NCI-H2196 (cell line): ENCODE measurements at regions not wholly inside any gene's neighbourhood (a gene's known extent, or its start where the extent isn't known, plus 50 kb on each side); places are given as distances from the start of the nearest gene placed in this dataset.
"Not testable (repeated sequence)": the region's sequence is repeated elsewhere in the genome, so short reads cannot be mapped to it uniquely, and the experiment has no call there.

Experiments used
- DNase-seq: peaks from one replicate; lab custom pipeline; 2025; ENCODE audit not compliant: unreplicated experiment; lab: John Stamatoyannopoulos, UW

DNA sequence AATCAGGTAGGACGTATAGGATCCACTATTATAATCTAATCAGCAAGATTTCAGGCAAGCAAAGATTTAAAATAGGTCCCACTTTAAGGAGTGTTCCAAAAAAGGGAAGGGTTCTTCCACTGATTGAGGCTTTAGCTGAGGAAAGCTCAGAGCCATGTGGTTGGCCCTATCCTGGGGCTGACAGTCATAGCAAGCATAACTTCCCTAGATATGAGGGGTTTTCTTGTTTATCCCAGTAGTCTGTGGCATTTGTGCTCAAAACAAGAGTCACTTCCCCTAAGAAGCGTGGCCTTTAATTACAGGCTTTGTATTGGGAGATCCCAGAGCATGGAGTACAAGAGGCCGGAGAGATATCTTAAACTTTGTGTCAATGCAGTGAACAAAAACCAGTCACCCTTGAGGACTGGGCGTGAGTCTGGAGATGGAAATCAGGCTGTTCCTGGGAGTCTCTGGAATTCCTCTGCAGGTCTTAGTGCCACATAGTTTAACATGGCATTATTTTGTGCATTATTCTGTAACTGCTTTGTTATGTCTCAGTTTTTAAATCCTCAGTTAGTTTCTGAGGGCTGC is 136.9 kb upstream of the FBXO11 start:
- no peak for DNase-seq

DNA sequence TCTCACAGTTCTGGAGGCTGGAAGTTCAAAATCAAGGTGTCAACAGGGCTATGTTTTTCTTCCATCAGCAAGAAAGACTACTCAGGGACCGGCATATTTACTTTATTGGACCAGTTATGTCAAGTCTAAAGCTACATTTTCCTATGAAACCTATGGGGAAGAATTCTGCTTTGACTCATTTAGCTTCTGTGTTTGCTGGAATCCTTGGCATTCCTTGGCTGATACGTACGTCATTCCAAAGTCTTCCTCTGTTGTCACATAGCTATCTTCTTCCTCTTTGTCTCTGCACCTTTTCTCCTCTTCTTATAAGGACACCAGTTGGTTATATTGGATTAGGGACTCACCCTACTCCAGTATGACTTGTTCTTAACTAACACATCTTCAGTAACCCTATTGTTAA is 137.4 kb upstream of the FBXO11 start:
- DNase-seq = no peak

DNA sequence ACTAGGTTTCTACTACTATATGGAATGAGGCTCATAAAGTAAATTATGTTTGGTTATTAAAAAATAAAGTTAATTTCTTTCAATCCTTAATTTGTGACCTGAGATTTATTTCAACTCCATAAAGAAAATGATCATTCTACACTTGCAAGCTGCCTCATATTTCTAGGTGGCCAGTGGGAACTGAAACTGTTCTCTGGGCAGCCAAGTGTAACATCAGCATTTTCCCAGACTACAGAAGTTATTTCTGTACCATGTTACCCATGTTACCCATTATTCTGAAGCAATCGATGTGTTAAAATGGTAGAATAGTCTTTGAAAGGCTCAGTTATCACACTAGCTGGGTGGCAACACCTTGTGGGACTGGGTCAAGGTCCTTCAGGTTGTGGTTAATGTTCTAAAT is 139.3 kb upstream of the FBXO11 start:
- no peak for DNase-seq

DNA sequence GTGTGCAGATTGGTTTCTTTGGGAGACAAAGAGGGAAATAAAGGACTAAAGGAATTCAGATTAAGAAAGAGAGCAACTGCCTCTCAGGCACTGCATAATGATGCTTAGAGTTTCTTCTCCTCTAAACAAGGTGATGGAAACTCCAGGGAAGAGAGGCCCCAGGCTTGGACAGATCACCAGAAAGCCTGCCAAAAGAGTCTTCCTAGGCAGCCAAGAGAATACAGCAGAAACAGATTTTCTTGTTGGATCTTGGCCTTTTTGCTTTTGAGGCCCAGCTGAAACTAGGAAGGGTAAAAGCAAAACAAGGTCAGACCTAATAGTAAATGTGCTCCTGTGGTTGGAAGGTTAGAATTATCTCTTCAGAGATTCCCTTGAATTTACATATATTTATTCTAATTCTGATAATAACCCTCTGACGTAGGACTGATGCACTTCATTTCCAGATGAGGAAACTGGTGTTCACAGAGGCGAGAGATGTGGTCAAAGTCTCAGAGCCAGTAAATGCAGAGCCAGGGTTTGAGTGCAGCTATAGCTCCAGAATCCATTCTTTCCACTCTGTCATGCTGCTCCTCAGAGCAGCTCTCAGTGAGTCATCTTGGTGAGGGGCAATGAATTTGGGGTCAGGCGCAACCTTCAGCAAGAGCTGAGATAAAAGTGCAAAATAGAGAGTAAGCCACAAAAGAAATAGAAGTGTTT is 142.3 kb upstream of the FBXO11 start:
- no peak for DNase-seq

DNA sequence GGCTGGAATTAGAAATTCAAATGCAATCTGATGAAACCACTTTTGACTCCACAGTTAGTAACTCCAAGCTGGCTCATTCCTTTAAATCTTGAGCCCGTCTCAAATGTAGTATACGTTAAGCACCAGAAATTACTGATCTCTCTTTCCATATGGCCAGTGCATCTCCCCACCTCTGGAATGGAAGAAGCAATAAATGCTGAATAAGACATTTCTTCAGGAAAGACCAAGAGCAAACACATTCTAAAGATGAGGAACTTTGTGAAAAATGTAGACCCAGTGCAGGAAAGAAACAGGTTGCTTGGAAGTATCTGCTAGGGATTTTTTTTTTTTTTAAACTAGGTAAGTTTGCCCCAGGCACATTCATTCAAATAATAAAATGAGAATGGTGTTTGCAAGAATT is 143.1 kb upstream of the FBXO11 start:
- DNase-seq = no peak

DNA sequence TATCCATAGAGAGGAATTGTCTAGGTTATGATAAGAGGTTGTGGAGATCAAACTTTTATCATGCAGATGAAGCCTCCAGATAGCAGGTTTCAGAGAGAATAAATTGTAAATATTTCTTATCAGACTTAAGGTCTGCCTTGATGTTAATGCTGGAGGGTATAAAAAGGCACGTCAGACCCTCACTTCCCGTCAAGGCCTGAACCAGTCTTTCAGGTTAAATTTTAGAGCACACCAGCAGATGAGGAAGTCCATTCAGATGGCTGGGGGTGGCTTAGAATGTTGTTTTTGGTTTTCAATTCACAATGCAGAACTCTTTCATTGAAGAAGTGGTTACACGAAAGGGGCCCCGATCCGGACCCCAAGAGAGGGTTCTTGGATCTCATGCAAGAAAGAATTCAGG is 144.4 kb upstream of the FBXO11 start:
- no peak for DNase-seq

DNA sequence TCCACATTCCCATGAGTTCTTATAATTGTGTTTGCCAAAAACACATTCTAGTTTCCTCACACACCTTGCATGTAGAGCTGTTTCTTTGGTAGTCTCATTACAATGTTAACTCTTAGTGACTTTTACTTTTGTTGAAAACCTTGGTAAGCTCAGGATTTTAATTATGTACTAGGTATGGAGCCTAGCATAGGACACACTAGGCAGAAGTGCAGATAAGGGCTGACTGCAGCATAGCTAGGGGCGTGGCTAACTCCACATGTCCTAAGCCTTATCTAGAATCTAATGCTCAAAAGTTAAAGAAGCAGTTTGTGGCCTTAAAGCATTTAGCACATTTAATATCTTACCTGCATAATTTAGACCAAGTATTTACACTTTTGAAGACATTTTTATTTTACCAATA is 153.7 kb upstream of the FBXO11 start:
- DNase-seq = no peak

DNA sequence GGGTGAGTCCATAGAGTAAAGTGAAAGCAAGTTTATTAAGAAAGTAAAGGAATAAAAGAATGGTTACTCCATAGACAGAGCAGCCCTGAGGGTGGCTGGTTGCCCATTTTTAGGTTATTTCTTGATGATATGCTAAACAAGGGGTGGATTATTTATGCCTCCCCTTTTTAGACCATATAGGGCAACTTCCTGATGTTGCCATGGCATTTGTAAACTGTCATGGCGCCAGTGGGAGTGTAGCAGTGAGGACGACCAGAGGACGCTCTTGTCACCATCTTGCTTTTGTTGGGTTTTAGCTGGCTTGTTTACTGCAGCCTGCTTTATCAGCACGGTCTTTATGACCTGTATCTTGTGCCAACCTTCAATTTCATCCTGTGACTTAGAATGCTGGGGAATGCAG is 155.4 kb upstream of the FBXO11 start:
- not testable (repeated sequence) for DNase-seq

DNA sequence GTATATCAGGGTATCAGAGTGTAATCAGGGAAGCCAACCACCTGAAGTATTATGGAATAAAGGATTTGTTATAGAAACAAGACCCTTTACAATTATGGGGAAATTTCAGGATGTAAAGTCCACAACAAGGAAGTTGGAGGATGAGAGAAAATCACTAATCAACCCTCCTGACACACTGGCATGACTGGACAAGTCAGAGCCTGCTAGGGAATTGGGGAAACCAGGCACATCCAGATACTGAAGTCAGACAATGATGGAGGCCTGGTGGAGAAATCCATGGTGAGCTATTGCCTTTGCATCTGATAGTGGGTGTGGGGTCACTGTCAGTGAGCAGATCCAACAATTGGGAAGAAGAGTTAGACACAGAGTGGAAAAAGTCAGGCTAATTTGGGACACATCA is 158.8 kb upstream of the FBXO11 start:
- DNase-seq = no peak

DNA sequence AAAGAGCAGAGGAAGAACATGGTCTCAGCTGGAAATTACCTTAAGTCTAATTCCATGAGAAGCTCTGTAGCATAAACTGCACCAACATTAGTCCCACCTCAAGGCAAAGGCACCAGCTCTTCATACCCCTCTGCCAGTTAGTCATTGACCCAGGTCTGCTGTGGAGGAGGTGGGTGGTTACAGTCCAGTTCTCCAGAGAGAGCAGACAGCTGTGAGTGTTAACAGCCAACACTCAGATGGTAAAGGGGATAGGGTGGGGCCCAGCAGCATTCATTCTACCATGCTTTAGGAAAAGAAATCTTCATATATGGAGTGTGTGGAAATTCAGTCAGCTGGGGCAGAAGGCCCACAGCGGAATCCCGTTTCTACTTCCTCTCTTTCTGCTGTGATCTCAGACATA is 159.7 kb upstream of the FBXO11 start:
- no peak for DNase-seq

DNA sequence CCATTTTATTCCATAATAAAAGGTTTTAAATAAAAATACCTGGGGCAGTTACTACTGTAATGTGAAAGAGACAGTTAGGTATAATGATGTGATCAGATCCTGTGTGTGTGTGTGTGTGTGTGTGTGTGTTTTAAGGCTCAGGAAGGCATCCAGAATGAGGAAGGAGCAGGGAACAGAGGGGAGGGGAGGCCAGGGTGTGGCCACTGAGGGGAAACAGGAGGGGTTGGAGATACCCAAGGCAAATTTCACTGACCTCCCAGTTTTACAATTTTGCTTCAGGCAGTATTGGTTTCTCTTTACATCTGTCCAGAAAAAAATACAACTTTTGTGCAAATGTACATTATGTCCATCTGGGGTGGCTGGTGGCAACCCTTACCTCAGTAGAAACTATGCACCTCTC is 163.5 kb upstream of the FBXO11 start:
- no peak for DNase-seq

DNA sequence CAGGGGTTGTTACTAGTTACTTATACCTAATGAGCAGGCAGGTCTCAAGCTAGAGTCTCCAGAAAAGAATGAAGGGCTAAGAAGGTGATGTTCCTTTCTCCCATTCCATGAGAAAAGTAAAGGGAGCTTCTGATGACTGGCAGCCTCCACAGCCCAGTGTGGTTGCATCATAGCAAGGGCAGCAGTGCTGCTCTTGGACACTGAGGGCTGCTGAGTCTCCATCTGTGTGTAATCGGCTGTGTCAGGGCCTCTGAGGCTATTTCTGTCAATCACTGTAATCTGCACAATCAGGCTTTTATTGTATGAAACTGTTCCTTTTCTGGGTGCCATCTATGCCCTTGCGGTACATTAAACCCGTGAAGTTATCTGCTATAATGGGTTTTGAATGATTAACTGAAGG is 164.1 kb upstream of the FBXO11 start:
- DNase-seq = no peak

DNA sequence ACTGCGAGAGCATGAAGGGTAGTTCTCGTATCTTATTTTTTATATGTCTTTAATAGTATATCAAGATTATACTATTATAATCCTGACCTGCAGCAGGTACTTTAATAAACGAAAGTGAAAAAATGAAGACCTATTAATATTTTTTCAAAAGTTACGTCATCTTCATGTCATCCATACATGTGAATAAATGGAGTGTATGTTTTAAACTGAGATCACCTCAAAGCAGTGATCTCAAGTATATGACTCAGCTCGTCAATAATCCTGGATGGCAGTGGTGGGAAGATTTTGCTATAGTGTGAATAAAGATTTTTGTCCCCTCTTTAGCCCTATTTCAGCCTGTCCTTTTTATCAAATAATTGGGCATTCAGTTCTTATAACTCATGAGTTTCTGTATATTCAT is 166.3 kb upstream of the FBXO11 start:
- no peak for DNase-seq

DNA sequence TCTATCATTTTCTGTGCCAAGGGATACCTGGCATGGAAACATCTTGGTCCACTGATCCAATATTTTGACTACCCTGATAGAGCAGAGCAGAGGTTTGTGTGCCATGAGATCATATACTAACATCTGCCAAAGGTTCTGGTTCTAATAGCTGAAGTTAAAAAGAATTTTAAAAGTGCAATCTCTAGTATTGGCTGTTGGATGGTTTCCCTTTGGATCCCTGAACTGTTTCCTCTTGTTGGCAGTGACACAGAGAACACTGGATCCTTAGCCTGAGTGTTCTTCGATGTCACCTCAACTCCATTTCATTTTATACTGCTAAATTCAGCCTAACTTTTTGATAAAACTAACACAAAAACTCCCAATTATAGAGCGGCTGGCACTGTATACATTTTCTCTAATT is 169.3 kb upstream of the FBXO11 start:
- DNase-seq = no peak

DNA sequence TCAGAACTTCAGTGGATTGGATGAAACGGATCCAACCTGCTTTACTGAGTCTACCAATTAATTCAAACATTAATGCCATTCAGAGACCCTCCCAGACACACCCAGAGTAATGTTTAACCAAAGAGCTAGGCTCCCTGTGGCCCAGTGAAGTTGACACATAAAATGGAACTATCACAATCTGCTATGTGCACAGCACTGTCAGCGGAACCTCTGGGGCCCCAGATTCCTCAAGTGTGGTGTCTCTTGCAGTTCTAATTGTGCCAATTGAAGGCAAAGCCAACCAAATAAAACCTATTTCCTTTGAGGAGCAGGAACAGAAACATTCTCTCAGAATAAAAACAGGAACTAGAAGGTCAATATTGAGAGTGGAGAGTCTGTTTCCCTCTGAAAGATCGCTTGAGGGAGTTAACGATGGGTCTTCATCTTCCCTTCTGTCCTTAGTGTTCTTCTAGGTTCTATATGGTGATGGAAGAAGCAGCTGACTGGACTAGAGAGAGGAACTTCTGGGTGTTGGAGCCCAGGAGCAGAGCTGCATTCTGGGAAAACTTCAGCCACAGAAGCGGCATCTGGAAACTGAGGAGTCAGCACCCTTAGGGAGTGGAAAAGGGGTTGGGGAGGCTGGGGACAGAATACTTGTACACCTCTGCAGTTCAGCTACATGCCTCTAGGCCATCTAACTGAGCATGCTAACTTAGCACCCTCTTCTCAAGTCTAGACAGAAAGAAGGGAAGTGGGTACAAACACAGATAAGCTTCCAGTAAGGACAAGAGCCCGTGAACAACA is 174.4 kb upstream of the FBXO11 start:
- no peak for DNase-seq

DNA sequence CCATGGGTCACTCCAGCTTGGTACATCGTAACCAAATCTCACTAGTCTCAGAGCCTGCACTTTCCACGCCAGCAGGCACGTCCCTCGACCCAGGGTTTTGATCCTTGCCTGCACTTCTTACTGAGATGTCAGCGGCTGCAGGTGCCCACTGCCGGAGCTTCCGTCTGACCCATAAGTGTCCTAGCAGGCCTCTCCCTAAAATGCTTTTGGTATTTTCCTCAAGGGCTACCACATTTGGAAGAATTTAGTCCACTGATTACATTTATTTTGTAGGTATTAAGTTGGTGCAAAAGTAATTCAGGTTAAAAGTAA is 175.0 kb upstream of the FBXO11 start:
- no peak for DNase-seq

DNA sequence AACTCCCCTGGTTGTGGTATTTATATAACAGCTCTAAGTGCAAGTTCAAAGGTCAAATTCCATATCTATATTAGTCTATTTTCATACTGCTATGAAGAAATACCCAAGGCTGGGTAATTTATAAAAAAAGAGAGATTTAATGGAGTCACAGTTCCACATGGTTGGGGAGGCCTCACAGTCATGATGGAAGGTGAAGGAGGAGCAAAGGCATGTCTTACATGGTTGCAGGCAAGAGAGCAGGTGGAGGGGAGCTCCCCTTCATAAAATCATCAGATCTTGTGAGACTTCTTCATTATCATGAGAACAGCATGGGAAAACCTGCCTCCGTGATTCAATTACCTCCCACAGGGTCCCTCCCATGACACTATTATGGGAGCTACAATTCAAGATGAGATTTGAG is 179.6 kb upstream of the FBXO11 start:
- DNase-seq = no peak

DNA sequence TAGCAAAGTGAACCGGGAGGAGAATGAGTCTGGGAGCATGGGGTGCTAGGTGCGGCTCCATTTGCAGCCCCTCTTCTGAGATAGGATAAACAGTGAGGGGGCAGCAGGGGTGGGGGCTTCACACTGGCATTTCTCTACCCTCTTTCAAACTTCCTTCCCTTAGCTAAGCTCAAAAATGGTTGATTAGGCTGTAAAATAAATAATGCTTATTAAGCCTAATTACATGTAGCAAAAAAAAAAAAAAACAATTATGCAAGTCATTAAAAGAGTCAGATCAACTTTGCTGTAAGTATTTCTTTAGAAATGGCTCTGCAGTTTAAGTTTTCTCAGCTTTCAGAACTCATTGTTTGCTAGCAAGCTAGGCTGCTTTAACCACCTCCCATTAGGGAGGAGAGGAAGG is 182.7 kb upstream of the FBXO11 start:
- DNase-seq = no peak

DNA sequence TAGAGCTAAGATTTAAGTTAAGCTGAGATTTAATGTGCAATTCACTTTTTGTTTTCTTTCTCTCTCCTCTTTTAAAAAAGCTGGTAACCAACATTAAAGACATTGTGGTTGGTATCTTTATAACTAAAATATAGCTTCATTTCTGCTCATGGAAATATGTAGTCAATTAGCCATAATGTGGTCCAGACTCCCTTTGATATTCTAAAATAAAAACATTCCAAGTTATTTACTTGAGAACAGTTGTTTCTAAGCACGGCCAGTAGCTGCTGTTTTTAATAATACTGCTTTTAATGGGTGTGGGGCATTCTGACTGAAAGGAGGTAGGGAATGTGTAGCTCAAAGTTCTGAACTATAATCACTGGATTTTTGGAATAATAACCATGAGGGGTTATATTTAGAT is 183.3 kb upstream of the FBXO11 start:
- no peak for DNase-seq

DNA sequence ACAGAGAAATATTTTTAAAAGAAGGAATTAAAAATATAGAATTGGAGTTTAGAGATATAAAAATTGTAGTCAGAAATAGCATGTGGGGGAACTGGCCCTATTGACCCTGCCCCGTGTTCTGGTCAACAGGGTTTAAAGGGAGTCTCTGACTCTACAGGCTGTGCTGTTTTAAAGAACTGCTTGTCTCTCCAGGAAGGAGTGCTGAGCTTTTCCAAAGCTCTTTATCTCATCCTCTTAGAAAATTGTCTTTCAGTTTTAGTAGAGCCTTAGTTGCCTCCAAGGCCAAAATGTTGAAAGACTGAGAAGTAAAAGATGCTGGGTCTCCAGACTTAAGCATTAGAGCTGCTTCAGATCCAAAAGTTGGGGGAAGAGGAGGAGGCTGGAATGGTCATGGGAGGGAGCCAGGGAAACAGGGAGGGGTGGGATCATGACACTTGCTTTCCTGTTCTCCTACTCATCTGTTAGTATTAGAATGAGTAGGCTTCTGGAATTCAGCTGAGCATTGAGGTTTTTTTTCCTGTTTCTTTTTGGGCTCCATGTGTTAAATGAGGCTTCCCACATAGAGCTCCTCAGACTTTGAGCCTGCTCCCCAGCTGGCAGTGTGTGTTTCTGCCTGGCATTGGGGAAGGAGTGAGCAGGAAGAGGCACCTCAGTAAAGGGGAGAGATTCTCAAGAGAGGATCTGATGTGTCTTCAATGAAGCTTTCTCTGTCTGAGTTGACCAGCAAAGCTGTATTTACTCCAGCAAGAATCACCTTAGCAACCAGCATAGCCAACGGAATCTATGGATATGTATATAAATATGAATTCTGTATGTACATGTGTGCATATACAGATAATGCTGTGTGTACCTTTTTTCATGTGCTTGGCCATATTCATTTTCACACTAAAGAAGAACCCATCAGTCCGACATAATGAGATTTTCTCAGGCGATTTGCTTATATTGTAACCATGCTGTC is 186.8 kb upstream of the FBXO11 start:
- no peak for DNase-seq

DNA sequence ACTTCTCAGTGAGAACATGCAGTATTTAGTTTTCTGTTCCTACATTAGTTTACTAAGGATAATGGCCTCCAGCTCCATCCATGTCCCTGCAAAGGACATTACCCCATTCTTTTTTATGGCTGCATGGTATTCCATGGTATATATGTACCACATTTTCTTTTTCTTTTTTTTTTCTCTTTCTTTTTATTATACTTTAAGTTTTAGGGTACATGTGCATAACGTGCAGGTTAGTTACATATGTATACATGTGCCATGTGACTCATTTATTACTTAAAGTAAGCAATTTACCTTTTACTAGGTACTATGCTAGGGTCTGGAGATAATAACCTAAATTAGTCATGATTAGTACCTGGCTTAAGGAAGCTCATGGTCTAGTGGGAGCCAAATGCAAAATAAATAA is 190.5 kb upstream of the FBXO11 start:
- DNase-seq = not testable (repeated sequence)

DNA sequence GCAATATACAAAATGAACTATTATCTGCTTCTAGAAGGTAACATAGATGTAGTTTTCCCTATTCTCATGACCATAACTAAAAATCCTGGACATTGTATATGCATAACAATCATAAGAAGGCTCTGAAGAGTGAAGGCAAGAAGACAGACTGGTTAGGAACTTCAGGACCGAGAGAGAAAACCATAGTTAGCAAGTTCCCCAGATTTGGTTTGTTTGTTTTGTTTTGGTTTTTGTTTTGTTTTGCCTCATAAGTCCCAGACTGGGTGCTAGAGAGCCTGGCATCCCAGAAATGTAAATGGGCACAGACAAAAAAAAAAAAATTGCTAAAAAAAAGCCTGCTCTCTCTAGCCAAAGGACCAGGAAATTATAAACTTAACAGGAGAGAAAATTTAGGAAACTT is 192.2 kb upstream of the FBXO11 start:
- no peak for DNase-seq
